A549 (cell line): ENCODE measurements at regions not wholly inside any gene's neighbourhood (a gene's known extent, or its start where the extent isn't known, plus 50 kb on each side); places are given as distances from the start of the nearest gene placed in this dataset.

Experiments used
- MAZ ChIP-seq: fragments of 150-350 bp; IDR thresholded peaks from 2 replicates; pipeline ENCODE4 v1.6.1; 2014; ENCODE audit warnings: antibody characterized with exemption, low read depth, low read length, borderline replicate concordance
- RFX5 ChIP-seq: fragments of 450-650 bp; IDR thresholded peaks from 2 replicates; pipeline ENCODE4 v1.7.1; 2014; ENCODE audit warnings: antibody characterized with exemption, mild to moderate bottlenecking, moderate library complexity

DNA sequence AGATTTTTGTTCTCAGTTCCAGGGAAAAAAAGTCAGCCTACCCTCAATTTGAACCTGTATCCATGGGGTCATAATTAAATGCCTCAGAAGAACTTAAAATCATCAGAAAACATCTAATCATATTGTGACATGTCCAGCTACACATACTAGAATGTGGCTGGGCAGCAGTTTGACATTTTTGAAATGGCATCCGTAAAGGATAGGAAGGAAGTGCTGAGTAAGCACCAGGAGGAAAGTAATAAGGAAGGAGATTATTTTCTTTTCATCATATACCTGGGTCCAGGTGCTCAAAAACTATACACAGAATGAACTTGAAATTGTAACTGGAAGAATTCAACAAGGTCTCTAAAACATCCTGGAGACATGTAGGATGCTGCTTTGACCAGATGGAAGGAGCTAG lies 116.9 kb upstream of the RAI14 start:
- TF ChIP-seq RFX5 (no peak), MAZ (no peak)
